GM18870 (cell line): ENCODE measurements at regions not wholly inside any gene's neighbourhood (a gene's known extent, or its start where the extent isn't known, plus 50 kb on each side); places are given as distances from the start of the nearest gene placed in this dataset.
"Not testable (repeated sequence)": the region's sequence is repeated elsewhere in the genome, so short reads cannot be mapped to it uniquely, and the experiment has no call there.

Experiments
- ATAC-seq: cut with Tn5 transposase; IDR thresholded peaks from one replicate; pipeline ENCODE4 v1.9.1; 2021; ENCODE audit warnings: moderate library complexity; ENCODE audit not compliant: unreplicated experiment

GRCh38 chr1:96116731-96117130 is 604.9 kb upstream of the PTBP2 start:
- ATAC-seq: no peak

DNA sequence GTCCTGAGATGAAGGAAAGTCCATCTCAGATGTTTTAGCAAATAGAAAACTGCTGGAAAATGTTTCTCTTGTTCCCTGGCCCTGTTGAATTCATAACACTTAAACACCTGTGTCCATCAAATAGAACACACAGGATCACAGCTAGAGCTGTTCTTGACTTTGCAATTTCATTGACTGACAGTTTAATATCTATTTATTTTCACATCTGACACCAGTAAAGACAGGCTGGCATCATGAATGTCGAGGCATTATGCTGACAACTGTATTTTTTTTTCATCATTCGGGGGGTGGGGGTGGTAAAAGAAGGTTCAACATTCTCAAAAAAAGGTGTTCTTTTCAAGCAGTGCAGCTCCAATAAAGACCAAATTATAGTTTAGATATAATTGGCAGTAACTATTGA is 591.2 kb upstream of the PTBP2 start:
- ATAC-seq: no peak

DNA sequence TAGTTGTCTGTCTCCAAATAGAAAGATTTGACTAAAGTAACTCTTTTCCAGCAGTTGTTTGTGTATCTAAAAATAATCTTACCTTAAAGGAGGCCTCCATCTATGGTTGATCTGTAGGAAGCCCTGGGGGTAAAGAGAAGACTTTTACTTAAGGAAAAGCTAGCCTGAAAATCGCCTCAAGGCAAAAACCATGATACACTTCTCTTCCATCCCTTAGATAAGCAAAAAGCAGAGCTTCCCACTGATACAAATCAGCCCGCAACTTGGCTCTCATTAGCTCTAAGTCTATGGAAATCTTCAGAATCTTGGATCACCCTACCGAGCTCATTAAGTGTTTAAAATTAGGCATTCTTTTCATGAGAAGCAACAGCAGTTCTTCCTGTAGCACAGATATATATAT is 576.9 kb upstream of the PTBP2 start:
- no peak for ATAC-seq

GRCh38 chr1:96145492-96145891 is 576.1 kb upstream of the PTBP2 start:
- no peak for ATAC-seq

GRCh38 chr1:96152957-96153356 is 568.6 kb upstream of the PTBP2 start:
- ATAC-seq: not testable (repeated sequence)

- no peak for ATAC-seq
Measured at GRCh38 chr1:96157101-96157500, 564.5 kb upstream of the PTBP2 start.

DNA sequence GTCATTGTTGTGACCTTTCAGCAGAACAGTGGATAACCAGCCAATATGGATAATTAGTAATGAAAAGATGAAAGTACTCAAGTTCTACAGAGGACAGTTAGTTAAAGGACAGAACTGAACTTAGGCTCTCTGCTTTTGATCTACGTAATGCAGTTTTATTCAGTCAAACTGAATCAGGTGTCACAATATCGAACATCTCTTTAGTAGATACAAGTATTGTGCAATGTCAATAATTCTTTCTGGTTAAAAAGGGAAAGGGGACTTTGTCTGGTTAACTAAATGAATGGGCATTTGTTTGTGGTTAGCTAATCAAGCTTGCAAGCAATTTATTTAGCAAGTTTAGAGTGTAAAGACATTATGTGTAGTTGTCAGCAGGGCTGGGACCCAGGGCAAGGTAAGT is 562.2 kb upstream of the PTBP2 start:
- no peak for ATAC-seq

GRCh38 chr1:96164053-96164452 is 557.5 kb upstream of the PTBP2 start:
- no peak for ATAC-seq

DNA sequence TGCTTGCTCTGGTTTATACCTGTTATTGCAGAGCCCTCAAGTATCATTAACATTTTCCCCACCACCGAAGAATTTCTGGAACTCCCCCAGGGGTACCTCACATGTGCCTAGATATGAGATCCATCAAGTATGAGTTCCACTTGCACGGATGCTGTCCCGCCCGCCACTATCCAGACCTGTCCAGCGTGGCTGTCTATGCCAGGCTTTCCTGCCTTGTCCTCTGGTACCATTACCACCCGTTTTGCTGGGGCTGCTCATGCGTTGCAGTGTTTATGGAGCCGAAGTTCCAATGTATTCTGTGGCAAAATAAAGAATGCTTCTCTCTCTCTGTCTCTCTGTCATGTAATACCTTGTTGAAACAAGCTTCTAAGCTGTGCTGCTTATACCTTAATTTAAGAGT is 543.5 kb upstream of the PTBP2 start:
- ATAC-seq: no peak

DNA sequence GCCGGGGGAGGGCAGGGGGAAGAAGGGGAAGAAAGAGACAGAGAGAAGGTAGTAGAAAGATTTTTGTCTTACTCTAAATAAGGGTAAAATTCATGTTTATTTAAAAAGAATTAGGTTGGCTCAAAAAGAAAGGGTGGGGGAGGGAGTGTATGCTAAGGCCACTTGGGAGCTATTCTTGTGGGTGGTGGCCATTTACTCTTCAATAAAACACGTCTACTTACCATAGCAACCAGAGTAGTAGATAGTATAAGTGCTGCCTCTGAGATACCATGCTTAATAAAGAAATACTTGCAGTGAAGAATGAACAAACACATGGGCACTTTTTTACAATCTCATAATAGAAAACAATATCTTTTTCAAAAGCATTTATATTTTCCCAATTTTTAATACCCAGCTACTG is 538.1 kb upstream of the PTBP2 start:
- no peak for ATAC-seq

GRCh38 chr1:96183928-96184327 is 537.7 kb upstream of the PTBP2 start:
- ATAC-seq: no peak

- no peak for ATAC-seq
Measured at GRCh38 chr1:96185181-96185580, 536.4 kb upstream of the PTBP2 start.

GRCh38 chr1:96187020-96187419 is 534.6 kb upstream of the PTBP2 start:
- no peak for ATAC-seq

GRCh38 chr1:96191165-96191564 is 530.4 kb upstream of the PTBP2 start:
- ATAC-seq: no peak

DNA sequence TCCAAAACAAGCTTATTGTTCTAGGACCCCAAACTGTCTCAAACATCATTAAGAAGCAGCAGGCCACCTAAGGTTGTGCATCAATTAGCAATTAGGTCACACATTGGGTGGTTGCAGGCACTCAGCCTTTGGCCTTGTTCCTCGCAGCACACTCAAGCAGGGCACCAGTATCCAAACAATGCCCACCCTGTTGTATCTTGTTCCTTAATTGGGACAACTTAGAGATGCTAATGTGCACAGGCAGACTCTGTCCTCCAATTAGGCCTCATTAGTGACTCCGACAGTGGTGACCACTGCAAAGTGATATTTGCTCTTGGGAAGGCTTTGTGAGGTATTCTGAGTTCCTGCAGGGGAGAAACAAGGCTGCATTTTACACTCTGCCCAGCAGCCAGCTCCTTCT is 515.1 kb upstream of the PTBP2 start:
- ATAC-seq: no peak

- no peak for ATAC-seq
Measured at GRCh38 chr1:96207936-96208335, 513.6 kb upstream of the PTBP2 start.

GRCh38 chr1:96208428-96208827 is 513.2 kb upstream of the PTBP2 start:
- ATAC-seq: no peak

DNA sequence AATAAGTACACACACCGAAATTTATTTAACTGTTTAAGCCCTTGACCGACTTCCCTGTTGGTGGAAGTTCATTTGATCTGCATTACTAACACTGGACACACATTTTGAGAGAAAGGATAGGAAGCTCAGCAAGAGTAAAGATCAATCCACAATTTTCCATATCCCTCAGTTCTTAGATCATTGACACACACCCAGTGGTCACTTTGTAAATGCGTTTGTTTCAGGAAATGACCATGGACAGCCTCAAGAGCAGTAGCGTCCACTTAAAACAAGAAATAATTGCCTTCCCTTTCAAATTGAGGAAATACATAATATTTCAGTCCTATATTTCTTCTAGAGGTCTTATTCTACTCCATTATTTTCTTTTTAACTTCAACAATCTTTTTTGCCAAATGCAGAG is 511.5 kb upstream of the PTBP2 start:
- no peak for ATAC-seq

- no peak for ATAC-seq
Measured at GRCh38 chr1:96211202-96211601, 510.4 kb upstream of the PTBP2 start.

GRCh38 chr1:96214982-96215381 is 506.6 kb upstream of the PTBP2 start:
- no peak for ATAC-seq

DNA sequence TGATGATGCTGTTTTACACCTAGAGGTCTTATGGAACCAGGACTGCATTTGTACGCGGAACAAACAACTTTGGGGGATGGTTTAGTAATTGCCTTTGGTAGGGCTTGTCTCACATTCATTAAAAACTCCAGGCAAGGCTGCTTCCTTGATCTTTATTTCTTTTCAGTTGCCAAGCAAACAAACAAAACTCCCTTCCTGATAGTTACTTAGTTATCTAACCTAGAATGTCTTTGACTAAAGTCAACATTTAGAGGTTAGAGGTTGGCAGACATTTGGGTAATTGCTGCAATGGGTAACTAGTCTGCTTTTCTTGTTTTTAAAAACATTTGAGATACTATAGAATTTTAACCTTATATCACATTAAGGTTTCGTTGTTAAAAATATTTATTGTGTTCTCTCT is 500.9 kb upstream of the PTBP2 start:
- no peak for ATAC-seq

GRCh38 chr1:96222701-96223100 is 498.9 kb upstream of the PTBP2 start:
- no peak for ATAC-seq

GRCh38 chr1:96224229-96224628 is 497.4 kb upstream of the PTBP2 start:
- ATAC-seq: not testable (repeated sequence)

- no peak for ATAC-seq
Measured at GRCh38 chr1:96233422-96233821, 488.2 kb upstream of the PTBP2 start.
